ENCODE measurements at regions not wholly inside any gene's neighbourhood (a gene's known extent, or its start where the extent isn't known, plus 50 kb on each side); places are given as distances from the start of the nearest gene placed in this dataset.
"Not testable (repeated sequence)": the region's sequence is repeated elsewhere in the genome, so short reads cannot be mapped to it uniquely, and the experiment has no call there.

GRCh38 chr3:118803096-118803476 is 231.6 kb downstream of the IGSF11 start:
- in situ Hi-C loops (cut with MboI; ENCODE audit: low sequenced_read_pairs) = no loop called here

DNA sequence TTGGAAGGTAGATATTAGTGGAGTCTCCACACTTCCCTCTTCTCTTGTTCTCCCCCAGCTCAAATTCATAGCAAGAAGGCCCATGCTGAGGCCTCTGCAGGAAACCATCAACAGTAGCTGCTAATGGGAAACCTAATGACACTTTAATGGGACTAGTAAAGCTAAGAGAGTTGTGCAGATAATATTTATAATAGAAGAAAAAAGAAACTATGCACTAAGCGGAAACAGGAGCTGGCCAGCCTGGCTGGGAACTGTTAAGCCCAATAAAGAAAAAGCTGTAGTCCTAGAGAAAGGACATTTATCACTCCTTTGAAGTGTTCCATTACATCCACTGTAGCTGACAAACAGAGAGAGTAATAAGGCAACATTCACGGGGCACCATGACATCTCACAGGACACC is 229.6 kb downstream of the IGSF11 start:
- in situ Hi-C loops (cut with MboI; ENCODE audit: low sequenced_read_pairs) = no loop called here

- in situ Hi-C loops (cut with MboI; ENCODE audit: low sequenced_read_pairs) = no loop called here
Measured at GRCh38 chr3:118806423-118806822, 228.2 kb downstream of the IGSF11 start.

GRCh38 chr3:118807349-118807748 is 227.3 kb downstream of the IGSF11 start:
- in situ Hi-C loops (cut with MboI; ENCODE audit: low sequenced_read_pairs) = not testable (repeated sequence)

- in situ Hi-C loops (cut with MboI; ENCODE audit: low sequenced_read_pairs) = no loop called here
Measured at GRCh38 chr3:118808723-118809122, 225.9 kb downstream of the IGSF11 start.

DNA sequence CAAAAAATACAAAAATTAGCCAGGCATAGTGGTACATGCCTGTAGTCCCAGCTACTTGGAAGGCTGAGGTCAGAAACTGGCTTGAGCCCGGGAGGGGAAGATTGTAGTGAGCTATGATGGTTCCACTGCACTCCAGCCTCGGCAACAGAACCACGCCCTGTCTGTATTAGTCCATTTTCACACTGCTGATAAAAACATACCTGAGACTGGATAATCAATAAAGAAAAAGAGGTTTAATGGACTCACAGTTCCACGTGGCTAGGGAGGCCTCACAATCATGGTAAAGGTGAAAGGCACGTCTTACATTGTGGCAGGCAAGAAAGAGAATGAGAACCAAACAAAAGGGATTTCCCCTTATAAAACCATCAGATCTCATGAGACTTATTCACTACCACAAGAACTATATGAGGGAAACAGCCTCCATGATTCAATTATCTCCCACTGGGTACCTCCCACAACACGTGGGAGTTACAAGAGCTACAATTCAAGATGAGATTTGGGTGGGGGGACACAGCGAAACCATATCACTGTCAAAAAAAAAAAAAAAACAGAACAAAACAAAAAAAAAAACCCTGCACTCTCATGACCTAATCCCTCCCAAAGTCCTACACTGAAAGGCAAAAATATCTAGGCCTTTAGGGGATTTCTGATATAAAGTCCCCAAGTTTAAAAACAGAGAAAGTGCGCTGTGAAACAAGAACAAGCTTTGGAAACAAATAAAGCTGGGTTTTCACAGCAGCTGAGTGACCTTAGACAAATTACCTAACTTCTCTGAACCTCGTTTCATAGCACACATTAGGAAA is 224.7 kb downstream of the IGSF11 start:
- in situ Hi-C loops (cut with MboI; ENCODE audit: low sequenced_read_pairs) = no loop called here

DNA sequence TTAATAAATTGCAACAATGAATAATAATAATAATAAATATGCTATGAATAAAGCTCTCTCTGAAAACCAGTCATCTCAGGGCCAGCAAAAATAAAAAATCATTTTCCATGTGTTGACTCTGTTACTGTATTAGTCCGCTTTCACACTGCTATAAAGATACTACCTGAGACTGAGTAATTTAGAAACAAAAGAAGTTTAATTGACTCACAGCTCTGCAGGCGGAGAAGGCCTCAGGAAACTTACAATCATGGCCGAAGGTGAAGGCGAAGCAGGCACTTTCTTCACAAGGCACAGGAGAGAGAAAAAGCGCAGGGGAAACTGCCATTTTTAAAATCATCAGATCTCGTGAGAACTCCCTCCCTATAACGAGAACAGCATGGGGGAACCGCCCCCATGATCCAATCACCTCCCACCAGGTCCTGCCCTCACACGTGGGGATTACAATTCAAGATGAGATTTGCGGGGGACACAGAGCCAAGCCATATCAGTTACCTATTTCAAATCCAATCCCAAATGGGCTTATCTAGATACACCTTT is 224.1 kb downstream of the IGSF11 start:
- in situ Hi-C loops (cut with MboI; ENCODE audit: low sequenced_read_pairs) = no loop called here

DNA sequence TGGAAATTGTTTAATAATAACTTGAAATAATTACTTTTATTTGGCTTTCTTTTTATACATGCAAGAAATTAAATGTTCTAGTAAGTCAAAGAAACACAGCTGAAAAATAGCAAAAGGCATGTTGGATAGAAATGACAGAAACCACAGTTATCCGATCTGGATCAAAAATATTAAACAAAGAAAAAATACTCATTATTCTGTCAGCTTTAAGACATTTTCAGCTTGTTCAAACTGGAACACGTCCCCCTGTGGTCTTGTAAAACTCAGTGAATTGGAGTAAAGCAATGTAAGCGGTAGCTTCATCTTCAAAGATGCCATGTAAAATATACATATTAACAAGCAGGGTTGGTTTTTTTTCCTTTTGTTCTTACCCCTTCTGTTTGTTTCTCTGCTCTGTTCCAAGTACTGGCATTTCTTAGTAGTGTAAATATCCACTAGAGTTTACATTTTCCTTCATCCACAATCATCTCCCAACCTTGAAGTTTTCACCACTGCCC is 223.4 kb downstream of the IGSF11 start:
- in situ Hi-C loops (cut with MboI; ENCODE audit: low sequenced_read_pairs) = no loop called here

DNA sequence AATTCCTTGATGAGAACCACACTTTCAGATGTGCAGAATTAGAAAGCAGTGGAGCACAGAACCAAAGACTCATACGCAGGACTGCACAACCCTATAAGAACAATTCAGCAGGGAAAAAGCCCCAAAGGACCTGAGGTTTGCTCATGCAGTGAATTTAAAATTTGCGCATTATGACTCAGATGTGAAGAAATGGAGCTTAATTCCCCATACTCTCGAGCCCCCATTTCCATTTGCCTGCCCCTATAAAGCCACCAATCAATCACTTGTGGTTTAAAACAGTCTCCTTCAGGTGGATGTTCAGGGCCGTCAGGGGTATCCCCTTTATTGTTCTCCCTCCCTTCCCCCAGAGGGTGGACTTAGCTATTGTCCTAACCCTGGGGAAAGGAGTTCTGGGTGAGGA is 221.2 kb downstream of the IGSF11 start:
- in situ Hi-C loops (cut with MboI; ENCODE audit: low sequenced_read_pairs) = no loop called here

DNA sequence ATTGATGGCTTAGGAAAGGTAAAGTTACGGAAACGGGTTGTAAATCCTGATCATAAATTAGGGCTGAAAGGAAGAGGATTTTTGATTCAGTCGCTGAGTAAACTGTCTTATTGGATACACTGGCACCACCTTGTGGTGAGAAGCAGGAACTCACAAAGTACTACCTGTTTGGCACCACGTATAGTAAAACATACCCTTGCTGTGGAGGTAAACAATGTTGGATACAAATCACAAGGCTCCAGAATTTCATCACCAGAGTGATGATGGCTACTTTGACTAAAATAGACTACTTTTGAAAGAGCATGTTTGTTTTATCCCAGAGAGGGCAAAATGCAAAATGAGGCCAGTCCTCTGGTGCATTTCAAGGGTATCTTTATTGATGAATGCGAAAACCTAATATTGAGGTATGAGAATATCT is 216.9 kb downstream of the IGSF11 start:
- in situ Hi-C loops (cut with MboI; ENCODE audit: low sequenced_read_pairs) = no loop called here

DNA sequence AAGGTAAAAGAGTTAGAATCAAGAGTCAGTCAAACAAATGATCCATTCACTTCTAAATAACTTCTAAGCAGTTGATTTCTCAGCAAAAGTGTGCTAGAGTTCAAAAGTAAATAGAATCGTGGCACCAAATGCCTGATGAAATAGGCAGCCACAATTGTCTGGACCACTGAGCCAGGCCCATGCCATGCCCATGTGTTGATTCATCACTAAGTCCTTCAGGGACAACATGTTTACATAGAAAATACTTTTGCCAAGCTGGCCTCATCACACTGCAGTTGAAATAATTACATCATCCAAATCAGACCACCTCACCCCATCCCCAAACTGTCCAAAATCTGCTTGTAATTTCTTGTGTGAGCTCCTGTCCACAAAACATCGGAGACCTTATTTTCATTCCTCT is 216.3 kb downstream of the IGSF11 start:
- in situ Hi-C loops (cut with MboI; ENCODE audit: low sequenced_read_pairs) = no loop called here

DNA sequence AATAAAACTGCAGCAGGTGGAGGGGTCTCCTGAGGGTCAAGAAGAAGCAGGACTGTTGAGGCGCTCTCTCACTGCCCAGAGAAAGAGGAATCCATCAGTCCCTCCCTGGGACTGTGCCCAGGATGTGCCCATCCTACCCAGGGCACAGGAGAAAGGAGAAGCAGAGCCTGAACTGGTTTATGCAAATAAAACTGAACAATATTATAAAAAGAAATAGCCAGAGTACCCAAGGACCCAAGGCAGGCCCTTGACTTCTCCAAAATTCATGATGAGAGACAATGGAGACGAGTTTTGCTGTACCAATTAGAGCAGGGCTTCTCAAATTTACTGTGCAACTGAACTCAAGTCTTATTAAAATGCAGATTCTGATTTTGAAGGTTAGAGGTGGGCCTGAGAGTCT is 211.0 kb downstream of the IGSF11 start:
- in situ Hi-C loops (cut with MboI; ENCODE audit: low sequenced_read_pairs) = no loop called here

DNA sequence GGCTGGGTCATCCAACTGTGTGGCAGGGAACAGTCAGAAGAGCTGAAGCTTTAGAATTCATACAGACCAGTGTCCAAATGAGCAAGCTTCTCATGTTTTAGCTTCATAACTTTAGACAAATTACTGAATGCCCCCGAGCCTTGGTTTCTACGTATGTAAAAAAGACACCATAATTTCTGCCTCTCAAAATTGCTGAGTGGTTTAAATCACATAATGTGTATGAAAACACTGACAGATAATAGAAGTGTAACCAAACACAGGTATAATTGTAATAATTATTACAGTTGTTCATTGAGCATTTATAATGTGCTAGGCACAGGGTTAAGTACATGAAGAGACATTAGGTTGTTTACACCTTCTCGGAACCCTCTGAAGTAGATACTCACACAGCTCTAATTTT is 207.2 kb downstream of the IGSF11 start:
- in situ Hi-C loops (cut with MboI; ENCODE audit: low sequenced_read_pairs) = no loop called here

- in situ Hi-C loops (cut with MboI; ENCODE audit: low sequenced_read_pairs) = no loop called here
Measured at GRCh38 chr3:118828351-118828750, 206.3 kb downstream of the IGSF11 start.

DNA sequence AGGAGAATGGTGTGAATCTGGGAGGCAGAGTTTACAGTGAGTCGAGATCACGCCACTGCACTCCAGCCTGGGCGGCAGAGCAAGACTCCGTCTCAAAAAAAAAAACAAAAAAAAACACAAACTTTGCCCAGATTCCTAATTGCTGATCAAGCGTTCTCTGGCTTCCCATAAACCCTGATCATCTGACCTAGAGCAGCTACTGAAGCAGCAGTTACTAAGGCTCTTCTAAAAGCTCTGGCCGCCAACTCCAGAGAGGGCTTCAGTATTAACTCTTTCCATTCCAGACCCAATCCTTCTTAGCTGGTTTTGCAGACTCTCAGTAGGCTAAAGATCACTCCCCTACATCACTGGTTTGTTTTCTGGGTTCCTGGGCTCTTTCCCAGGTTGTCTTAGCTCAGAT is 201.6 kb downstream of the IGSF11 start:
- in situ Hi-C loops (cut with MboI; ENCODE audit: low sequenced_read_pairs) = no loop called here

- in situ Hi-C loops (cut with MboI; ENCODE audit: low sequenced_read_pairs) = no loop called here
Measured at GRCh38 chr3:118838871-118839270, 195.8 kb downstream of the IGSF11 start.

DNA sequence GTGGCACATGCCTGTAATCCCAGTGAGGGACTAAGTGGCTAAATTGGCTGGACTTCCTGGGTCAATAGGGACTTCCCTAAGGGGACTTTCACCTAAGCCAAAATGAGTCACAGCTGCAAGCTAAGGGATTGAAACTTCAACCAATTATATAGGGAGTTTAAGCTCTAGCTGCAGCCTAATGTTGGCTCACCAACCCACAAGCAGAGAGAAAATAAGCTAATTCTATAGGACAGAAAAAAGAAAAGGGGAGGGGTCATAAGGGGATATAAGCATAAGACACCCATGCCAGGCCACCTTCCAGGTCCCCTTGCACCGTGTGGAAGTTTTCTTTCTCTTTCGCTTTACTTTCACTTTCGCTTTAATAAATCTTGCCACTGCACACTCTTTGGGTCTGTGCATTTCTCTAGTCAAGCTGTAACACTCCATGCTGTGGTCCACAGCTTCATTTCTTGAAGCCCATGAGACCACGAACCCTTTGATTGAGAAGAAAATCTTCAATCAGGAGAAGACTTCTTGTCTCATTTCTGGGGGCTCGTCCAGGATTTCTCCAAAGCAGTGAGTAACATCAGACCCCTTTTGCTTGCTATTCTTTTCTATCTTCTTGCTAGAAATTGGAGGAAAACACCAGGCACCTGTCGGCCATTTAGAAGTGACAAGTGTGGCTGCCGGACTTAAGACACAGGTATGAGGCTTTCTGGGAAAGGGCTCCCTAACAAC is 192.3 kb downstream of the IGSF11 start:
- in situ Hi-C loops (cut with MboI; ENCODE audit: low sequenced_read_pairs) = no loop called here

DNA sequence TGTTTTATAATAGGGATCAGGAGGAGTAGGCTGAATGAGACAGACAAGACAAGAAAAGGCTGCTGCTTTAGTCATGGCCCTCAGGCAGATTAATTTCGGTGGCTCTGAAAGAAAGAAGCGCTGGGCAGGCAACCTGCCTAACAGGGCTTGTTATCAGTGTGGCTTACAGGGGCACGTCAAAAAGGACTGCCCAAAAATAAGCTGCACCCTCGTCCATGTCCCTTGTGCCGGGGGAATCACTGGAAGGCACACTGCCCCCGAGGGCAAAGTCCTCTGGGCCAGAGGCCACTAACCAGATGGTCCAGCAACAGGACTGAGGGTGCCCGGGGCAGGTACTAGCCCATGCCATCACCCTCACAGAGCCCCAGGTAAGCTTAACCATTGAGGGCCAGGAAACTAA is 188.5 kb downstream of the IGSF11 start:
- in situ Hi-C loops (cut with MboI; ENCODE audit: low sequenced_read_pairs) = no loop called here
